ENCODE measurements at regions not wholly inside any gene's neighbourhood (a gene's known extent, or its start where the extent isn't known, plus 50 kb on each side); places are given as distances from the start of the nearest gene placed in this dataset.

- TF ChIP-seq CTCF (IDR thresholded peaks at IDR 0.05) (no peak), POLR2A (IDR thresholded peaks at IDR 0.05) (no peak)
Measured at GRCh38 chr13:30129411-30129810, 177.9 kb downstream of the KATNAL1 start.

Data from breast epithelium (tissue), 3 donors.